ENCODE measurements at regions not wholly inside any gene's neighbourhood (a gene's known extent, or its start where the extent isn't known, plus 50 kb on each side); places are given as distances from the start of the nearest gene placed in this dataset.
"Not testable (repeated sequence)": the region's sequence is repeated elsewhere in the genome, so short reads cannot be mapped to it uniquely, and the experiment has no call there.

DNA sequence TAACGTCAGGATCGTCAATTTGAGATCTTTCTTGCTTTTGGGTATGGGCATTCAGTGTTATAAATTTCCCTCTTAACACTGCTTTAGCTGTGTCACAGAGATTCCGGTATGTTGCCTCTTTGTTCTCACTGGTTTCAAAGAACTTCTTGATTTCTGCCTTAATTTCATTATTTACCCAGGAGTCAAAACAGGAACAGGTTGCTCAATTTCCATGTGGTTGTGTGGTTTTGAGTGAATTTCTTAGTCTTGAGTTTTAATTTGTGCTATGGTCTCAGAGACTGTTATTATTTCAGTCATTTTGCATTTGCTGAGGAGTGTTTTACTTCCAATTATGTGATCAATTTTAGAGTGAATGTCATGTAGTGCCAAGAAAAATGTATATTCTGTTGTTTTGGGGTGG is 153.1 kb downstream of the PCDH17 start:
- DNase-seq, result no peak

DNA sequence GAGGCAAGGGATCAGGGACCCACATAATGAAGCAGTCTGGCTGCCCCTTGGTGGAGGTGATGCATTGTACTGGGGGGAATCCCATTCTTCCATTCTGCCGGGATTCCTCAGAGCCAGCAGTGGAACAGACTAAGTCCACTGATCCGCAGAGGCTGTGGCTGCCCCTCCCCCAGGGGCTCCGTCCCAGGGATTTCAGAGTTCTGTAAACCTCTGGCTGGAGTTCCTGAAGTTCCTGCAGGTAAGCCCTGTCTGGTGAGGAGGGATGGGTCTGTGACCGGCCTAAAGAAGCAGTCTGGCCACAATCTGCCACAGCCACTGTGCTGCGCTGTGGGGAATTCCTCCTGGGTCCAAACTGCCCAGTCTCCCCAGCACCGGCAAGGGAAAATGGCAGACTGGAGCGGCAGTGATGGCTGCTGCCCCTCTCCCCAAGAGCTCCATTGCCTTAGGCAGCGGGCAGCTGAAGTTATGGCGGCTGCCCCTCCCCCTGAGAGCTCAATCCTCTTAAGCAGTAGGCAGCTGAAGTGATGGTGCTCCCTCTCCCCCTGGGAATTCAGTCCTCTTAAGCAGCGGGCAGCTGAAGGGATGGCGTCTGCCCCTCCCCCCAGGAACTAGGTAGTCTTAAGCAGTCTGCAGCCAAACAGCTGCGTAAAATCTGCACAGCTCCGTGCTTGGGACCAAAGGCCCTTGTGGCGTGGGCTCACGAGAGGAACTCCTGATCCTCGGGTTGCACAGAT is 155.7 kb downstream of the PCDH17 start:
- no peak for DNase-seq

DNA sequence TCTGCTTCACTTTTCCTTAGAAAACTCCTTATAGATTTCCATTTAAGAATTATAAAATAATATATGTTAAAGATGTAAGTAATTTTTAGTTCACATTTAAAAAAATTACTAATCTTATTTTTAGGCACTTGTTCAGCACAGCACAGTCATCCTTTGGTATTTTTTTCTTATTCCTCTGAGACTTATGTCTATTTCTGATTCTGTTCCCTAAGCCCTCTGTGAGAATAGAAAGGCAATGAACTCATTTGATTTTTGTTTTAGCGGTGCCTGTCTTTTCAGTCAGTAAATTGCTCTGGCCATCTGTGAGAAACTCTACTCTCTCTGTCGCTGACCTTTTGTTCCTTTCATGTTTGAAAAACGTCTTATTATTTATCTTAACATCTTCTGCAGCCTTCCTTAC is 168.1 kb downstream of the PCDH17 start:
- DNase-seq, result no peak

DNA sequence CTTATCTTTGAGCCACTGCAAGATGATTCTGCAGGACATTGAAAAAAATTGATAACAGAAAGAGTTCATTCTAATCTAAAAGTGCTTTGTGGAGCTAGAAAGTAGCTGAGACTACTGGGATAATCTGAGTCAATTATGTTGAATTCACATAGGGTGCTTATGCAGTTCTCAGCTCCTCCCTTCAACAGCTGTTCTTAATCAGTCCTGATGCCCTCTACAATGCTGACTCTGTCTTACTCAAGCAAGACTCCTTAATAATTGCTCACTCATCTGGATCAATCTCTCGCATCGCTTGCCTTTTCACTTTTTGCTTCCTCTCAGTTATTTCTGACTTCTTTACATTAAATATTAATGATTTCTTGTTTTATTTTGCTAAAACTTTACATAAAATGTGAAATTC is 182.1 kb downstream of the PCDH17 start:
- DNase-seq, result no peak

DNA sequence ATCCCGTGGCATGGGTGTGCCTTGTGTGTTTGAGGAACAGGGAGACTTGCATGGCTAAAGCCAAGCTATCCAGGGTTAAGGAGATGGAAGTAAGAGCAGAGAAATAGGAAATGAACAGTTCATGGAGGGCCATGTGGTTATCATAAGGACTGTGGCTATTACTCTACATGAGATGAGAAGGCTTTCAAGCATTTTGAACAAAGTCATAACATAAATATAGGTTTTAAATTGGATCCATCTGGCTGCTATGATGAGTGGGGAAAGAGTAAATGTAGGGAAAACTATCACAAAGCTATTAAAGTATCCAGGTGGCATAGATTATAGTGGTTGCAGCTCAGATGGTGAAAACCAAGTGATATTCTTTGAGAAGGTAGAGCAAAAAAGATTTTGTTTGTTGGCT is 184.1 kb downstream of the PCDH17 start:
- DNase-seq, result no peak

DNA sequence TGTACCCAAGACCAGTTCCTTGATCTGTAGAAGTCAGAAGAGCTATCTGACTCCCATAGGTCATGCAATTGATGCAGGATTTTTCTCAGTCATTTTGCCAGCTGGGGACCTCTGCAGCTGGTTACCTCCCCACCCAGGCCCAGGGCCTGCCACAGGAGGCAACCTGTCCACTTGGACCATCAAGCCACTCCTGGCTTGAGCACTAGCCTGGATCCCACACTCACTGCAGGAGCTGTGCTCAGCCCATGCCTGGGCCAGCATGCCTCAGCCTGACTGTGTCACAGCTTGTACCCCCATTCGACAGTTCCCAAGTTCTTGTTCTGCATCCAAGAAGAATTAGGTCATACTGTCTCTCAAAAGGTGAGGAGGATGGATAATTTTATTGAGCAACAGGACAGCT is 189.4 kb downstream of the PCDH17 start:
- no peak for DNase-seq

DNA sequence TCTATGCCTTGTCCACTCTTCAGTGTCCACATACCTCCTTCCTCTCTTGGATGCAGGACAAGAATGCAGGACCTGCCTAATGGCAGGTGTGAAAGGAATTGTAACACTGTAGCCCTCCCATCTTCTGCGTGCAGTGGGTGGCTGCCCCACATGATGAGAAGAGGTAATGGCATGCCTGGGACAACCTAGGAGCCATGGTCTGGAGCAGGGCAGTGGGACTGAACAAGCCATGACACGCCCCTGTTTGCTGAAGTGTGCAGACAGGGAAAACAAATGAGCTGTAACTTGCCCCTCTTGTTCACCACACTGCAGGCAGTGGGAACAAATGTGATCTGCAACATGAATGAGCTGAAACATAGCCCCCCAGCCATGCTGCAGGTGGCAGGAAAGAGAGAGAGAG is 192.2 kb downstream of the PCDH17 start:
- DNase-seq, result no peak

DNA sequence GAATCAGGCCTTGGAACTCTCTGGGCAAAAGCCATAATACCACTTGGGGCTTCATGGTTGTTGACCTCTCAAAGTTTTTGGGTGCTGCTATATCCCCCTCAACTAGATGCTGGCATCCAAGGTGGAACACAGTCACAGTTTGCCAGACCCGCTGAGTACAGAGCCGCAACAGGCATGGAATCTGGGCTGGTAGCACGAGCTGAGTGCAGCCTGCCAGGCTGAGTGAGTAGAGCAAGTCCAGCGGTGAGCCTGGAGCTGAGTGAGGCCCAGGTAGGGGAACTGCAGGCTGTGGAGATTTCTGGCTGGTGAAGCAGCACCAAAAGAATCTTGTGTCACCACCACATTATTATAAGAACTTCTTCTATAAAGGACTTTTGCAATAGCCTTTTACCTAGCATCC is 192.6 kb downstream of the PCDH17 start:
- DNase-seq, result no peak

DNA sequence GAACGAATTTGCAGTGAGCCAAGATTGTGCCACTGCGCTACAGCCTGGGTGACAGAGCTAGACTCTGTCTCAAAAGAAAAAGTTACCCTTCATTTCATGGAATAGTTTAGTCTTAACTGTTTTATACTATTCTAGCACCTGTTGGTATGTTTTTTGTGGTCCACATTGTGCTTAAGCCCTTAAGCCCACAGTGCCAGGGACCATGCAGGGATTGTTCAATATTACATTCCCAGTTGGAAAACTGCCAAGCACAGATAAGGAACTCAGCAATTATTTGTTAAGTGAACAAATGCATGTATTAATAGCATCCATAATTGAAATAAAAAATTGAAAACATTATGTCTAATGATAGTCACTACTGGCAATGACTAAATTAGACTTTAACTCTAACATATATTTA is 193.5 kb downstream of the PCDH17 start:
- no peak for DNase-seq

DNA sequence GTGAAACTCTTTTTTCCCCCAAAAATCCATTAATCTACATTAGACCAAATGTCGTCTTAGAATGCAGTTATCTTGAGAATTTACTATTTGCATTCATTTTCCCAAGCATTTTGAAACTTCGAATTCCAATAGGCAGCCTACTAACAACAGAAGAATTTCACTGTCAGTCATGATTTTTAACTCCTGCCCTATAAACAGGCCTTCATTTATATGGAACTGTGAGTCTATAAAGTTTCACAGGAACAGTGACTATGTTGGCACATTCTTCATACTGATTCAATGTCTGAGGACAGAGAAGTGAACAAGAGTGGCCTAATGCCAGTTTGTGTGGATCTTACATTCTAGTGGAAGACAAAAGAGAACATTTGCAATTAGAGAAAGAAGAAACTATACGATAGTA is 198.0 kb downstream of the PCDH17 start:
- no peak for DNase-seq

DNA sequence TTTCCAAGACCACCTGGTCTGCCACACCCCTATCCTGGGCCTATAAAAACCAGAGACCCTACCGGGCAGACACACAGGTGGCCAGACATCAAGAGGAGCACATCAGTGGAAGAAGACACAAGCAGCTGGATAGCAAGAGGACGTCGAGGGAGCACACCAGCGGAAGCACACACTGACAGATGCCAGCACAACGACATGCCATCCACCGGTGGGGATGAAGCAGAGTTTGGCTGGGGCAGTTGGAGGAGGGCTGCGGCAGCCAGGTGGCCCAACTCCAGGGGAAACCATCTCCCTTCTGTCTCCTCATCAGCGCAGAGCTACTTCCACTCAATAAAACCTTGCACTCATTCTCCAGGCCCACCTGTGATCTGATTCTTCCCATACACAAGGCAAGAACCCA is 200.6 kb downstream of the PCDH17 start:
- no peak for DNase-seq

DNA sequence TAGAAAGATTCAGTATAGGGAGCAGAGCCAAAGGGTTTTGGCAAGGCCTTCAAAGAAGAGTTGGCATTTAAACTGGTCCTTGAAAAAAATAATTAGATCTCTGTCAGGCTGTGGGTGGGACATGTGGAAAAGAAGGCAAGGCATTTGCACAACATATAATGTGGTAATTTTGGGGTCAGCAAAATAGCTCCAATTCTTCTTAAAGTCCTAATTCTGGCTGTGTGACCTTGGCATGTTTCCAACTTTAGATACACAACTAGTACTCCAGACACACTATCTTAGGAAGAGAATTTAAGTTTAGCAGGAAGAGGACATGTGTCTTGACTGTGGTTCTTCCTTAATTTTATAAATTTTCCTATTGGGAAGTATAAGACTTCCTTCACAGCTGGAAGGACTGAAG is 206.3 kb downstream of the PCDH17 start:
- DNase-seq, result no peak

DNA sequence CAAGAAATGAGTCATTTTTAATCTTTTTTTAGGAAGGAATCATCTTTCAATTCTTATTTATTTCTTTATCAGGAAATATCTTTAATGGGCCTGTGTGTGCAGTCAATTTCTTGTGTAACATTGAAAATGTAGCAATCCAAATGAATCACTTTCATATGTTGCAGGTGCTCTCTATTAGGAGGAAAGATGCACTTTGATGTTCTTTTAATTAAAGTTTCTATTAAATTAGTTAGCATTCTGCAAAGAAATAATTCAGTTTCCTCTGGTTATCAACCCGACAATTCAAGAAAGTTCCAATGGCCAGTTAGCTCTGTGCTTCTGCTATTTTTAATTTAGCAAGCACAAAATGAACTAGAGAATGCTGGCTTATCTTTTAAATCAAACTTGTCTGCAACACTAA is 212.0 kb downstream of the PCDH17 start:
- no peak for DNase-seq

DNA sequence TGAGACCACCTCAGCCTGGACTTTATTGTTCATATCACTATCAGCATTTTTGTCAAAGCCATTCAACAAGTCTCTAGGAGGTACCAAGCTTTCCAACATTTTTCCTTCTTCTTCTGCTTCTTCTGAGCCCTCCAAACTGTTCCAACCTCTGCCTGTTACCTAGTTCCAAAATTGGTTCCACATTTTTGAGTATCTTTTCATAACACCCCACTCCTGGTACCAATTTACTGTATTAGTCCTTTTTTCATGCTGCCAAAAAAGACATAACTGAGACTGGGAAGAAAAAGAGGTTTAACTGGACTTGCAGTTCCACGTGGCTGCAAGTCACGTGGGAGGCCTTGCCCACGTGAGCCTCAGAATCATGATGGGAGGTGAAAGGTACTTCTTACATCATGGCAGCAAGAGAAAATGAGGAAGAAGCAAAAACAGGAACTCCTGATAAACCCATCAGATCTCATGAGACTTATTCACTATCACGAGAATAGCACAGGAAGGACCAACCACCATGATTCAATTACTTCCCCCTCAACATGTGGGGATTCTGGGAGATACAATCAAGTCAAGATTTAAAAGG is 215.1 kb downstream of the PCDH17 start:
- DNase-seq, result no peak

DNA sequence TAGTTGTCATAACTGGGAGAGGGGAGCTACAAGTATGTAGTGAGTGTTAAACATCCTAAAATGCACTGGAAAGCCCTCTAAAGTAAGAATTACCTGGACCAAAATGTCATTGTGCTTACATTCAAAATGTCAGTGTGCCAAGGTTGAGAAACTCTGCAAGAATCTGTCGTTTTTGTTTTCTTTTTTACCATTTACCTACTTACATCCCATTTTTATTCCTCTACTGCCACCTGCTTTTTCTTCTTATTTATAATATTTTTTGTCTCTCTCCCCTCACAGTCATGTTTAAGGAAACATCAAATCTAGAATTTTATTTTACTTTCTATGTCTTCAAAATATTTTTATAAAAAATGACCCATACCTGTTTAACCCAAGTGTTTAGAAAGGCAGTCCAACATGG is 226.4 kb downstream of the PCDH17 start:
- no peak for DNase-seq

DNA sequence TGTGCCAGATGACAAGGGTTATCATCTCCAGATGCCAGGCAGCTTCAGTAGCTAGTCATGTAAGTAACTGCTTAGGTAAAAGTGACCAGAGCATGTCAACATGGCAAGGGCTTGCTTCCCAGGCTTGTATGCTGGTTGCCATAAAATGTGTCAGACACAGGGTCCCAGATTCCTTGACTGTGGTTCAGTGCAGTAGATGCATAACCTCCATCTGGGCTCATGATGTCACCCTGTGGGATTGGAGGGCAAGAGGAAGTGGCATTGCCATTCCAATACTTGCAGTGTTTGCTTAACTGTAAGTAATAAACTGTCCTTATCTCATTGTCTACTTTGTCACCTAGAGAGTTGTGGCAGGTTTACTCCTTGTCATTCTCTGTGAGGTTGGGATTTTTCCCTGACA is 226.8 kb downstream of the PCDH17 start:
- DNase-seq, result no peak

DNA sequence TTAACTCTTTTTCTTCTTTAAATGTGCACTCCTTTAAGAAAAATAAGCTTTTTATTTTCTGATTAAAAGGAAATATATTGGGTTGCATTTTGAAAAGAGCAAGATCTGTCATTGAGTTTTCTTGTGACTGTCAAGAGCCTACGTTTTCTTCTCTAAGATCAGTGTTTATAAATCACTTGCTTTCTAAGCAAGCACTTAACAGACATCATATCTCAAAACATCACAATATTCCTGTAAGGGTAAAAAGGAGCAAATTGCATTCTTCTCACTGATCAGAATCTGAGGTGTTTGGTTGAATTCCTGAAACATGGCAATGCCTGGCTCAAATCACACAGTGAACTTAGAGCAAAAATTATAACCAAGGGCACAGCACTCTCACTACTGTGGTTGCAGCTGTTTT is 231.3 kb downstream of the PCDH17 start:
- no peak for DNase-seq

DNA sequence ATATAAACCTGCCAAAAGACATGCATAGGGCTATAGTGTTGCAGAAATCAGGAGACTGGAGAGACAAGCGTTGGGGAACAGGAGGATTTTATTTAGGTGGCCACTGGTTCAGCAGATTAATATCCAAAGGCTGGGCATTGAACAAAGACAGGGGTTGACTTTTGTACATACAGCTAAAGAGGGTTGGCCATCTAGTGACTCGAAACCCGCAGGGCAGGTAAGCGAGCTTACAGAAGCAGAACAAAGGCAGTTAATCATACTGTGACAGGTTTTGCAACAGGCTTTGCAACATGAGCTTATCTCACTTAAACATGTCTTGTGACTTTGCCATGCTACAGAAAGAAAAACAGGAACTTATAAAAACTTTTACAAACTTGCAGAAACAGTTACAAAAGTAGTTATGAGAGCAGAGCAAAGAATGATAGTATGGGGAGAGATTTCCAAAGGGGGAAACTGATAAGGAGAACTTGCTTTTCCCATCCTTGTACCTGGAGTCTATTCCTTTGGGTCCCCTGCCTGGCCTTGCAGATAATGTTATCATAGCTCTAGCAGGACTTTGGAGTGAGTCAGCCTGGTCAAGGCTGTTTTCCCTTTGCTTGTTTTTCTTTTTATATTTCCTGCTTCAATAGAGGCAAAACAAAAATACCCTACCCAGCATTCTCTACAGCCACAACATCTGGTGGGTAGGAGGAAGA is 234.2 kb downstream of the PCDH17 start:
- no peak for DNase-seq

DNA sequence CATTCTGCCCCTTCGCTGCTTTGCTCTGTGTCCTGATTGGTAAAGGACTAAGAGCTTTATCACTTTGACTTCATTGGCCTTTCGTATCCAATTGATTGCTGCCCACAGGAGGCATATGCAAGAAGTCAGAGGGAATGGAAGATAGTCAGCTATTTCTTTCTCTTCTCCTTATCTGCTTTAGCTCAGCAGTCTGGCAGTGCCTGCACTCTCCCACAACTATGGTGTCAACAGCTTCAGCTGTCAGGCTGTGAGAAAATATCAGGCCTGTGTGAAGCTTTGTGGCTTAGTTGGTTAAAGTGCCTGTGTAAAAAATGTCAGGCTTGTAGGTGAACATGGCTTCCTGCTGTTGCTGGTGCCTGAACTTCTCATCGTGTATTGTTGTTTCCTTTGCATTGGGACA is 243.0 kb downstream of the PCDH17 start:
- no peak for DNase-seq

DNA sequence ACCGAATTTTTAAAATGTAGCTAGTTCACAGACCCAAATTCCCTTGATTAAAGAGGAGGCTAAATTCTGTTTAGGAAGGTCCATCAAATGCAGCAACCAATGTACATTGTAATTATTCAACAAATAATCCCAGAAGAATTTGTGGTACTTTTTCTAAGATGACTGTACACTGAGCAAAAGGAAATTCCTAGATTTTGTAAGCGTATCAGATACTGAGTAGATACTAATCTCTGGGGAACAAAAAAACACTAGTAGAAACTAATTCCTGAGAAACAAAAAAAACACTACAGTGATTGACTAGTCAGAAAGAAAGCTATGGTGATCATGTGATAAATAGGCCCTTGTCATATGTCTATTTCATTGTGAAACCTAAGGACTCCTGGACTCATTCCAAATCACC is 246.1 kb downstream of the PCDH17 start:
- no peak for DNase-seq

DNA sequence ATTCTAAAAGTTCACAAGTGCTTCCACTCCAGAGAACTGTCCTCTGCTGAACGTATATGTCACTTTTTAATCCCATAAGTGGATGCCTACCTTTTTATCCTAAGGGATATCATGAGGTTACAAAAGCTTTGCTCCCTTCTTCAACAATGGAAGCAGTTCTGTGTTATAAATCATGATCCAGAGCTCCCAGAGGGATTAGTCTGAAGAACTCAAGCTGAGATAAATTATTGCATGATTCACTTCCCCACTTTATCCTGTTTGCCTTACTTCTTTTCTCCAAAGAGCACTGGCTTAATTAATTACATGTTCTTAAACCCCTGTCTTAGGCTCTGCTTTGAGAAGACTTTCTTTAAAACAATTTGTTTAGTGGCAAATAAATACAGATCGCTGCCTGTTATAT is 246.7 kb downstream of the PCDH17 start:
- no peak for DNase-seq

DNA sequence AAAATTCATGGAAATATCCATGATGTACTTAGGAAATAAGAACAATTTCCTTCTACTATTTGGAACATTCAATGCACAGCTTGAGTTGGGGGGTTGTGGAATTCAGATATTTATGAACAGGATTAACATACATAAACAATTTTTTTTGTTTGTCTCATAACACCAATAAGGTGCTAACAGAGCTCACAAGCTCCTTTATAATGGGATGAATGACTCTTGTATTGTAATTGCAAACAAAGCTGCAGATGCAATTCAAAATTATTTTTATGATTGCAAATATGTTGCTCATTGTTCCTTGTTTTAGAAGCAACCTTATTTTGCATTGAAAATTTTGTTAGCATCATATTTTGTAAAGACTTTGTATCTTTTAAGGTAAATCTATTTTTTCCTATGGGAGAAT is 265.7 kb downstream of the PCDH17 start:
- no peak for DNase-seq

DNA sequence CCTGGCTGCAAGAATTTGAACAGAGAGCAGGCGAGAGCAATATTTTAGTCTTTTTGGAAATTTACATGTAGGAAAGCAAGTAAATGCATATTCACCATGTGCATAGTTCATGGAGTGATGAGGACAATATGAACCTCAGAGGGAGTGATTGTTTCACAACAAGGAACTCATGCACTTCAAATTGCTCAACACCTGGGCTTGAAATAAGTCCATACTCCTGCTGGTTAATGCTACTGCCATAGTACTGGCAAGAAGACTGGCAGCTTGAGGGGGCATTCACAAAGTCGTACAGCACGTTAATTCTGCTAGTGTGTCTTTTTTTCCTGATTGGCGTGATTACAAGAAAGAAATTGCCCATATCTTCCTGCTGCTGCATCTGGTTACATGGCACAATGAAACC is 267.6 kb downstream of the PCDH17 start:
- no peak for DNase-seq

DNA sequence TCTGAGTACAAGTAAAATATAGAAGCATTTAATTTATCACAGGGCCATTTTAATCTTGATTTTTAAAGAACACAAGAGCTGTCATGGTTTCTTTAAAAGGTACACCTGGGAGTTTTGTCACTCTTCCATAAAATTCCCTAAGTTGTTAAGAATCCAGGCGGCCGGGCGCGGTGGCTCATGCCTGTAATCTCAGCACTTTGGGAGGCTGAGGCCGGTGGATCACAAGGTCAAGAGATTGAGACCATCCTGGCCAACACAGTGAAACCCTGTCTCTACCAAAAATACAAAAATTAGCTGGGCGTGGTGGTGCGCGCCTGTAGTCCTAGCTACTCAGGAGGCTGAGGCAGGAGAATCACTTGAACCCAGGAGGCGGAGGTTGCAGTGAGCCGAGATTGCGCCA is 278.3 kb downstream of the PCDH17 start:
- not testable (repeated sequence) for DNase-seq

DNA sequence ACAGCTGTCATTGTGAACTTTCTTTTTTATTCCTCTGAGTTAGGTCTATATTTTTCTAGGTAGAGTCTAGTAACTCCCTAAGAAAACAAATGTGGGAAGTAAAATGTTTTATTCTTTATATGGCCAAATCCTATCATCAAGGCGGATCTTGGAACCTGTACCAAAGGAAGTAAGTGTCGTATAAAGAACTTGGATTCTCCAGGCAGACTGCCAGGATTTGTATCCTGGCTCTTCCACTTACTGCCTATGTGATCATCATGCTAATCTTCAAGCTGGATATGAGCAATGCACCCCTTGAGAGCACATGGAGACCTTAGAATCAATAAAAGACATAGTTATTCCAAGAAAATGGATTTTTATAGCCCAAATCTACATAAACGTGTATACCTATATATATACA is 286.5 kb downstream of the PCDH17 start:
- no peak for DNase-seq
